RPMI7951 (cell line): ENCODE measurements at regions not wholly inside any gene's neighbourhood (a gene's known extent, or its start where the extent isn't known, plus 50 kb on each side); places are given as distances from the start of the nearest gene placed in this dataset.
"Not testable (repeated sequence)": the region's sequence is repeated elsewhere in the genome, so short reads cannot be mapped to it uniquely, and the experiment has no call there.

Experiments
- DNase-seq: peaks from one replicate; pipeline ENCODE4 v3.0.0-alpha.2; 2012; ENCODE audit warnings: low read depth

DNA sequence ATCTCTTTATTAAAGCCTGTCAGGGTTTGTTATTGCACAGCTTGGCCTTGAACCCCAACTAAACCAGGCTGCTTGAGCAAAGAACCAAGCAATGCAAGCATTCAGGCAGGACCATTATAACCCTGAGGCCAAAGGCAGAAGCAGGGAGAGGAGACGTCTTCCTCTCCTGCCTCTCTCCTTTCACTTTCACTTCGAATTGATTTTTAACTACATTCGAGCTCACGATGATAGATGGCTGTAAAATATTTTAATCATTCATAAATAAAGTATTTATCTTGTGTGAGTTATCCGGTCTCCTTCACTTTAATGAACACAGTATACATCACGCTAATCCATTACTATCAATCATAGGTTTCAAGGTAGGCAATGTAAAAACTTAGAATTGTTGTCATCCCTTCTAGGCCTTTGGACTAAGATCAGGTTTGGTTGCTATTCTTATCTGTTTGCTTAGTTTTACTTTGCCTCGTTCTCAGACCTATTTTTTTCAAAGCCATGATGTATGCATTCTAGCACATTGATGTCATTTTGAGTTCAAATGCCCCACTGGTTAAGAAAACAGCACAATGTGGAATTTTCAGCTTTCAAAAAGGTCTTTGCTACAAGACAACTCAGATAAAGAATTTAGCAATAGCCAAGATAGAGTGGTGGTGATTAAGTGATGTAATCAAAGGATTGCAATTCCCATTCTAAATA is 480.2 kb upstream of the RUNX1 start:
- peak; percentile 64 for DNase-seq

DNA sequence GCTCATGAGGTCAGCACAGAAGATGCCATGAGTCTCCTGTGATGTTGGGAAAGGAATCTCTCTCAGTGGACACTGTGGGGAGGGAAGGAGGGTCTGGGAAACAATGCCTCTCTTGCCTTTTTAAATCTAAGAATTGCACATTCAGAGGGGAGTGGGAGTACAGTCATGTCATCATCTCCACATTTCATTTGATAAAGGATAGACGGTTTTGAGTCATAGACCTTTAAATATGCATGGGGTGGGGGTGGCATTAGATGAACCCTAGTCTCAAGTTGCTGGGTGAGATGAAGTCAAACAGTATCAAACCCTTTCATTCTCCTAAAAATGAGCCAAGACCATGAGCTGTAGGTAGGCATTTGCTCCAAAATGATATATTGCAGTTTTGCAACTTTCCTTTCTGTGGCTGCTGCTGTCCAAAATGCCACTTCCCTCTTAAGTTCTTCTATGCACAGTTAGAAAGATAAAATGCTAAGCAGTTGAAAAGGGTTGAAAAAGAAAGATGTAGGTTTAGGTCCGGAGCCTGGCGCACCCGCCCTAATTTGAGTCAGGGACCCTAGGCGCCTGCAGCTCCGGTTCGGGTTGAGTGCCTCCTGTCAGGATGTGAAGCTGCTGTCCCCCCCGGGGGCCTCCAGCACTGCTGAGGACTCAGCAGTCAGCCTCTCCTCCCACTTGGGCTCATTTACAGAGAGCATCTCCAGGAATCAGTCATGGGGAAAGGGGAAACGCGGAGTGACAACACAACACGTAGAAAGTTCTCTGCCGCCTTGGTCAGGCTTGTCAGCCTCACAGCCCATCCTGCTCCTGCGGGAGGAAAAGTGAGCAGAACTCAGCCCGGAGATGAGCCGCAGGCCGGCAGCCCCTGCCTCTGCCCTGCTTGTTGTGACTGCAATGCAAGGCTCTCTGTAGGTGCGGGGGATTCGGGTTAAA is 479.3 kb upstream of the RUNX1 start:
- DNase-seq: peak; percentile 56

- DNase-seq: no peak
Measured at GRCh38 chr21:35527358-35527757, 478.3 kb upstream of the RUNX1 start.

DNA sequence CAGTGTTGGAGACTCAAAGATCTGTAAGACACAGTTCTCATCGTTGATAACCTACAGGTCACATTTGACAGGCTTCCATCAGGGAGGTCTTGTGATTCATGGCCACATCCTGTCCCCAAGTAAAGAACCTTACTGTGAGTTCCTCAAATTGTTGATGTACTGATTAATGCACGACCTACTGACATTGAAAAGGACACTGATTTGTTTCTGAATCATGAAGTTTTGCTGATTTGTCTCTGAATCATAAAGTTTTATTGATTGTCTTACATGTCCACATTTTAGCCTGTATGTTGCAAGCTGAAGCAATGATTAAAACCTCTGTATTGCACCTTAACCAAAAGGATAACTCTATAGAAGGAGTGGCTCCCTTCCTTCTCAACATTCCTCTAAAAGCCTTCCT is 476.3 kb upstream of the RUNX1 start:
- DNase-seq: peak; percentile 36

- DNase-seq: no peak
Measured at GRCh38 chr21:35521852-35522505, 472.9 kb upstream of the RUNX1 start.

DNA sequence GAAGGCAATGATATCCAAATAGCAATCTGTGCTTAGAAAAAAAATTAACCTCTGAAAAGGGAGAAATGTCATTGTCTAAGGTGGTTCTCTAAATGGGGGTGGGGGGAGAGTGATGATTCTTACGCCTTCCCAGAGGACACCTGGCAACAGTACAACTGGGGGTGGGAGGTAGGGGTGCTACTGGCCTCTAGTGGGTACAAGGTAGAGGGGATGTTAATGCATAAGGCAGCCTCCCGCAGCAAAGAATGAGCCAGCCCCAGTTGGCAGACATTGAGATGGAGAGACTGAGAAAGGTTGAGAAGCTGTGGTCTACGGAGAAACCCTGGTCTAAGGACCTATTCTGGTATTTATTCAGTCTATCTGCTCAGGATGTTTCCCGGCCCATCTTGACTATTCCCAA is 472.2 kb upstream of the RUNX1 start:
- DNase-seq: no peak

DNA sequence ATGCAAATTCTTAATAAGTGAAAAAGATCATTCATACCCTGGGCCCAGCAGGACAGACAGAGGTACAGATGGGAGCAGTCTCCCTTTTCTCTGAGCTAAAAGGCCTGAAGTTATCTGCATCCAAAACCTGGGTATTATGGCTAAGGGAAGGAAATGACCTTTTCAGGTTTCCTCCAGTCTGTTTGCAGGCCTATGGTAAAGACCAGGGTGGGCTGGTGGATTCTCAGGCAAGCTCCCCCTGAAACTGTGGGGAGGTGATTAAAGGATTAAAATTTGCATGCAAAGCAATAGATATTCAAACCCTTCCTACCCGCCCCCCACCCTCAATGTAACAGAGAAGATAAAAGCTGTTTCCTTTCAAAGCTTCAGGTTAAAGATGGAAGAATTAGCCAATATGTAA is 471.8 kb upstream of the RUNX1 start:
- no peak for DNase-seq

- DNase-seq: no peak
Measured at GRCh38 chr21:35520302-35520701, 471.2 kb upstream of the RUNX1 start.

GRCh38 chr21:35517865-35518264 is 468.8 kb upstream of the RUNX1 start:
- no peak for DNase-seq

DNA sequence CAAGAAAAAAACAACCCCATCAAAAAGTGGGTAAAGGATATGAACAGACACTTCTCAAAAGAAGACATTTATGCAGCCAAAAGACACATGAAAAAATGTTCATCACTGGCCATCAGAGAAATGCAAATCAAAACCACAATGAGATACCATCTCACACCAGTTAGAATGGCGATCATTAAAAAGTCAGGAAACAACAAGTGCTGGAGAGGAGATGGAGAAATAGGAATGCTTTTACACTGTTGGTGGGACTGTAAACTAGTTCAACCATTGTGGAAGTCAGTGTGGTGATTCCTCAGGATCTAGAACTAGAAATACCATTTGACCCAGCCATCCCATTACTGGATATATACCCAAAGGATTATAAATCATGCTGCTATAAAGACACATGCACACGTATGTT is 467.2 kb upstream of the RUNX1 start:
- not testable (repeated sequence) for DNase-seq

GRCh38 chr21:35512346-35512745 is 463.2 kb upstream of the RUNX1 start:
- no peak for DNase-seq

GRCh38 chr21:35511696-35512162 is 462.6 kb upstream of the RUNX1 start:
- DNase-seq: peak; percentile 80

DNA sequence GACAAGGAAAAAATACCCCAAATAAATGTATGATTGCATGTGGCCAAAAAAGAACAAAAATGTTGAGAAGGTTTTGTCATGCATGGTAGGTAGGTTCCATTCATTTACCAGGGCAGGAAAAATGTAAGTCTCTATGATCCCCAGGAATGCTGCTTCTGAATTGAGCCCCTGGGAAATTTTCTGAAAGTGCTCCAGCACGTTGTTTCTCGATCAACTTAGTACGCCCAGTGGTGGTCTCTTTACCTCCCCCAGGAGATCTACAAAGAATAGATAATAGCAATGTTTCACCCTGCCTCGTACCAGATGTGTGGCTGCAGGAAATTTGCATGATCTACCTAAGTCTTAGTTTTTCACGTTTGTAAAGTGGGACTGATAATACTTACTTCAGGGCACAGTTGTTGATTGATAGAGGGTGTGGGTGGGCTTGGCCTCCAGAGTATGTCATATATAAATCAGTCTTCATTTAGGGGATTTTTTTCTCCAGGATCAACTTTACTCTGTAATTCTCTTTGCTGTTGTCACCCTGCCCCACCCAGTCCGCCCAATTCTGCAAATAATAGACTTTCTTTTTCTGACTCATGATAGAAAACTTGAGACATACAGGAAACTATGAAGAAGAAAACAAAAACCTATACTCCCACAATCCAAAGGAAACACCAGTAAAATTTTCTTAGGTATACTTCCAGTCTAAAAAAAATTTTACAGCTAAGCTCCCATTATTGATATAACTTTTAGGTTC is 462.0 kb upstream of the RUNX1 start:
- peak; percentile 47 for DNase-seq

- no peak for DNase-seq
Measured at GRCh38 chr21:35510294-35510693, 461.2 kb upstream of the RUNX1 start.

DNA sequence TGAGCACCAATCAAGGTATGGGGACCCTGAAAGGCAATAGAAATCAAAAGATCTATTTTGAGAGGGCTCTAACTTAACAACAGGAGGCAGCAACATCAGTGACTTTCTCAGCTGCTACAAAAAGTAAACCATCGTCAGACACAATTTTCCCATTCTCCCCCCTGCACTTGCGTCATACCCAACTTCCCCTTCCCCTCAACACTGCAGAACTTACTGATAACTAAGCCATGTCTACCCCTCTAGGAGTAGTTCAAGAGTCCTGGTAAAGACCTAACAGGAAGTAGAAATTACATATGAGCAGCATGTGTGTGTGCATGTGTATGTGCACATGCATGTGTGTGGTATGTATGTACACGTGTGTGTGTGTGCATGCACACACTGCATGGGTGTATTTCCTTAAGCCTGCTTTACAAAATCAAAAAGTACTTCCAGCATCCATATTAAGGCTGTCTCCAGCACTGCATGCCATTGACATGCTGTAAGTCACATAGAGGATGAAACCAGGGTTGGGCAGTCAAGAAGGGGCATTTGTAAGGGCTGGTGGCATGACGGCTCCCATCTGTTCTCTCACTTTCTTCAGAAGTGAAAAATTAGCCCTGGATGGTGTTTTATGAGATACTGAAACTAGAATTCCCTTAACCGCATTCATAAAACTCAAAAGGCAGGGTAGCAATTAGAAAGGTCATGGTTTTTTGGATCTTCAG is 460.1 kb upstream of the RUNX1 start:
- no peak for DNase-seq

DNA sequence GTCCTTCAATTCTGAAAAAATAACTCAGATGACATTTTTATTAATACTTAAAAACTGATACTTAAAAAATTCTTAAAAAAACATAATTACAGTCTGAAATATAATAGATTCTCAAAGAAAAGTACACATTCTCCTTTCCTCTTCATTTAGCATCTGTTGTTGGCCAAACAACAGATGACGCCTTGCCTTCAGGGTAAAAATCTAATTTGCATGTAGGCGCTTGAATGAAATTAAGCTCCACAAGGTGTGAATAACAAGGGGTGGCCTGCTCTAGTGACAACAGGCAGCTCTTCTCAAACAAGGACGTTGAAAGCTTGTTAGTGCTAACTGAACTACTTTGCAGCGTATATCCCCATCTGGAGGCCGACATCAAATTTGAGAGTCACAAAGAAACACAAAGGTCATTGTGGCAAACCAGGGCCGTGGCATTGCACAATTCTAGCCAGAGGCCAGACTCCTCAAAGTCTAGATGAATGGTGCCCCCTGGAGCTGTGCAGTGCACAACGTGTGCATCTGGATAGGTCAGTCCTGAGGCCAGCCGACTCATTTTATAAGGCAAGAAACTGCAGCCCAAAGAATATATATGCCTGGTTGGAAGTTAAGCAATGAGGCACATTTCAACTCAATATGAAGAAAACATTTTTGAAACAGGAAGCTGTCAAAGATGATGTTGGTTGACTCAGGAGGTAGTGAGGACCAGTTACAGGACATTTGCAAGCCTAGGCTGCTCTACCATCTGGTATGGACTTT is 459.2 kb upstream of the RUNX1 start:
- peak; percentile 93 for DNase-seq

- no peak for DNase-seq
Measured at GRCh38 chr21:35507181-35507759, 458.2 kb upstream of the RUNX1 start.

DNA sequence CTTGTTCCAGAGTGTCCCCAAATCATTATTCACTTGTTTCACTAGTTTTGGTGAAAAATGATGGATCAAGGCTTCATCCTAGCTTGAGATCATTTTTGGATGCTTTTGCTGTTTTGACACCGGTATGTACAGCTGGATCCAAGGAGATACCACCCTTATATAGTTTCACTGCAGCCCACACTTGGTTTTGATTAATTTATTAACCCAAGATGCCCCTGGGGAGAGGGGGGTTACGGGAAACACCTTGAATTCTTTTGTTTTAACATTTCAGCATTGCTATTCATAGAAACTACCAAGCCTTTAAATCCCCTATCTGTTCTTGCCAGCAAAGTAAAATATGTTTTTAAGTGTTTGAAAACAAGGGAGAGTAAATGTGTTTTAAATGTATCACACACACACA is 457.7 kb upstream of the RUNX1 start:
- no peak for DNase-seq

DNA sequence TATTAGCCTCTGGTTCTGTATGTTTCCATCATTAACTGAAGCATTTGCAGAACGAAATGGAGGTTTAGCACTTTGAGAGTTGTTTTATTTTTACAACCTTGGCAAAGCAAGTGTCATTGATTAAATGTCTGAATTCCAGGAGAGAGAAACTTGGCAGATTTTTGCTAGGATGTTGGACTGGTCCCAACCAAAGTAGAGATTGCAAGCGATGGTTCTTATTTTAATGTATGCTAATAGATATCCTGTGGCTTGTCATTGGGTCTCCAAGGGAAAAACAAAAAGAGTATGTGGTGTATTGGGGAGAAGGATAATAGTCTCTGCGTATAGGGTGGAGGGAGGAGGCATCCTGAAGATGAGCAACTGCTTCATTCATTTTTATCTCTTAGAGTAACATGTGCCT is 457.2 kb upstream of the RUNX1 start:
- no peak for DNase-seq

GRCh38 chr21:35504951-35505466 is 455.9 kb upstream of the RUNX1 start:
- no peak for DNase-seq
